NCI-H2081 (cell line): ENCODE measurements at regions not wholly inside any gene's neighbourhood (a gene's known extent, or its start where the extent isn't known, plus 50 kb on each side); places are given as distances from the start of the nearest gene placed in this dataset.
"Not testable (repeated sequence)": the region's sequence is repeated elsewhere in the genome, so short reads cannot be mapped to it uniquely, and the experiment has no call there.

Source experiments
- DNase-seq, 2 experiments: peaks; one replicate each; lab custom pipeline; 2025; lab: John Stamatoyannopoulos, UW

- no peak for DNase-seq
Observed at GRCh38 chr7:55303220-55303619, 61.9 kb upstream of the LANCL2 start.

GRCh38 chr7:55304018-55304762, 60.9 kb upstream of the LANCL2 start:
- DNase-seq, result no peak

DNA sequence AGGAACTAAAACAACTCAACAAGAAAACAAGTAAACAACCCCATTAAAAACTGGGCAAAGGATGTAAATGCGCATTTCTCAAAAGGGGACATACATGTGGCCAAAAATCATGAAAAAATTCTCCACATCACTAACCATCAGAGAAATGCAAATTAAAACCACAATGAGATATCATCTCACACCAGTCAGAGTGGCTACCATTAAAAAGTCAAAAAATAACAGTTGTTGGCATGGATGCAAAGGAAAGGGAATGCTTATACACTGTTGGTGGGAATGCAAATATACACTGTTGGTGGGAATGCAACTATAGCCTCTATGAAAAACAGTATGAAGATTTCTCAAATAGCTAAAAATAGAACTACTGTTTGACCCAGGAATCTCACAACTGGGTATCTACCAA, 60.0 kb upstream of the LANCL2 start:
- DNase-seq, result no peak

GRCh38 chr7:55306331-55306730, 58.8 kb upstream of the LANCL2 start:
- no peak for DNase-seq

DNA sequence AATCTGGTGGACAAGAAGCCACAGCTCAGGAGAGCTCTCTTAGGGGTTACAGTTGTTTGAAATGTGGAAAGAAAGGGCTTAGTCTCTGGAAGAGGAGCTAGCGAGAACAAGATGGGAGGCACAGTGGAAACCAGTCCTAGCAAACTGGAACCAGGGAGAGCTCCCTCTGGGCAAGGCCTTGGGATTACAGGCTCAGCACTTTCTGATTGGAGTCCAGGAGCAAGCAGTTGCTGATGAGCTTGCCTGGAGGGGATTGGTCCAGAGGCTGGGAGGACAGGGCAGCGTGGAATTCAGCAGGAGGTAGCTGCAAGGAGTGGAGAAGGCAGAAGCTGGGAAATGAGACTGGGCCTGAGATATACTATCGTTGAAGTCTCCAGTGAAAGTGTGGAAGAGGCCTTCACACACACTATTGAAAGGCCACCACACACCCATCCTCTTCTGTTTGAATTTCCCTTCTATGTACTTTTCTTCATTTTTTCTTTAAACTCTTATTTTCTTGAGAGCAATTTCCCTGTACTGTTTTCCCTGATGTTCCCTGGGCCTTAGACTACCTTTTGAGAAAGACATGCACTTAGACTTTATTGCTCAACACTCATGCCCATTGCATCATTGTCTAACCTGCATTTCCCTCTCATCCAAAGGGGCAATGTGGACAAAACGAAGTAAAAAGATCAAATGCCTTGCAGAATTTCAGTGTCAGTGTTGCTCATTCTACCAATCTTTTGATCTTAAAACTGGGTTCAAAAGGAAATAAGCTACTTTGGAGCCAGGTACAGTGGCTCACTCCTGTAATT, 57.8 kb upstream of the LANCL2 start:
- no peak for DNase-seq

DNA sequence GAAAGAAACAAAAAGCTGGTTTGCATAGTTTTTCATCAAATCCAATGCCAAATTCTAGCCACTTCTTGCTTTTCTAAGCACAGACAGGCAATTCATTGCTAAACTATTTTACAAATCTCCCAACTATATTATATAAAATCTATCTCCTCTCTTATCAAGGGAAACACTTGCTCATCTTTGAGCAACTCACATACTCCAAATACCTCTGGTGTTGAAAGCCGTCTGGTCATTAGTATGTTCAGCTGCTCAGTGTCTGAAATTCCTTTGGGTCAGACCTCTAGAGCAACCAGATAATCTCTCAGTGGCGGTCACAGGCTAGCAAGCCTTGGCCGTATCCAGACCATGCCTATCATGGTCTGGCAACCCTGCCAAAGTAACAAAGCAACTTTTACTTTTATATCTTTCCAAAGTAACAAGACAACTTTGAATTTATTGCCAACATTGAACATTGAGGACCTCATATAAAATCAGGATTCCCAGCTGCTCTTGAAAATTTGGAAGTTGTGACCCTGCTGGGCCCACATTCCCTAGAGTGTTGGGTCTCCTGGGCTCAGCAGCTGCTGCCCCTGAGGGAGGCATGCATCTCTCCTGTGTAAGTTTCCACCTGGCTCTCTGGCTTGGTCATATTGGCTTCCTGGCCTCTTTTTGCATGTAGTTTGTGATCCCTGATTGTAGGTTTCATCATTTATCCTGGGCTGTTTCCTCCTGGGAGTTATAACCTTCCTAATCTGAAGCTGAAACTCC, 56.8 kb upstream of the LANCL2 start:
- DNase-seq, result no peak

DNA sequence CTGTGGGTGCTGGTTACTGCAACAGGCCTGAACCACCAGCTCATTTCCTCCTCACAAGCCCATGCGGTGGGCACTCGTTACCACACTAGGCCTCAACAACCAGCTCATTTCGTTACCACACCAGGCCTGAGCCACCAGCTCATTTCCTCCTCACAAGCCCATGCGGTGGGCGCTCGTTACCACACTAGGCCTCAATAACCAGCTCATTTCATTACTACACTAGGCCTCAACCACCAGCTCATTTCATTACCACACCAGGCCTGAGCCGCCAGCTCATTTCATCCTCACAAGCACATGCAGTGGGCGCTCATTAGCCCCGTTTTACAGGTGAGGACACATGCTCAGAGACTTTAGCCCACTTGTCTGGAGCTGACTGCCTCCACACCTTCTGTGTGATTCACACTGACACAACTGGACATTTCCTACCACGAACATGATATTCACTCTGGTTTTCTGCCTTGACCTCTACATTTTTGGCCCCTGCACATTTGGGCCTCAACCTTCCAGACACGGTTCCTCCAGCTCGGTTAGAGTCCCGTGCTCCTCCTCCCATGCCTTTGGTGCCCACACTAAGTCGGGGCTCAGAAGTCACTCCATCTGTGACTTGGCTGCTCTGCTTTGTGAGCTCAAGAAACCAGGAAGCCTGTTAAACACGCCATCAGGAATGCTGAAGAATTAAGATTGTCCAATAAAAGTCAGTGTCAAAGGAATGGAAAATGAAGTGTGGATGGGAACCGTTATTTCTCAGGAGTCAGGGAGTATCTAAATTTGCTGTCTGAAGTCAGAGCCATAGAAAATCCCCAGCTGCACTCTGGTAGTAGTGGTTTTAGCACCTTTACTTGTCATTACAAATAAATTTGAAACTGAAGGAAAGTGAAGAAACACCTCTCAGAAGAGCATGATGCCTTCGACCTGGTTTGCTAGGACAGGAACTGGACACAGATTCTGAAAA, 55.8 kb upstream of the LANCL2 start:
- no peak for DNase-seq

- no peak for DNase-seq
Observed at GRCh38 chr7:55310287-55311025, 54.7 kb upstream of the LANCL2 start.

- DNase-seq, result not testable (repeated sequence)
Observed at GRCh38 chr7:55311892-55312291, 53.2 kb upstream of the LANCL2 start.

- not testable (repeated sequence) for DNase-seq
Observed at GRCh38 chr7:55313671-55314070, 51.5 kb upstream of the LANCL2 start.

- DNase-seq, result no peak
Observed at GRCh38 chr7:55314967-55315366, 50.2 kb upstream of the LANCL2 start.
